ENCODE measurements at regions not wholly inside any gene's neighbourhood (a gene's known extent, or its start where the extent isn't known, plus 50 kb on each side); places are given as distances from the start of the nearest gene placed in this dataset.

GRCh38 chr16:66315210-66315825 is 51.2 kb upstream of the CDH5 start (continued):
- no peak for TF ChIP-seq ZNF616 (CRISPR knock-in tag; IDR thresholded peaks at IDR 0.05; ENCODE audit: low read depth)
- peak; percentile 71 for TF ChIP-seq ELF1 (CRISPR knock-in tag; IDR thresholded peaks at IDR 0.05)
- TF ChIP-seq RXRB (CRISPR knock-in tag; IDR thresholded peaks at IDR 0.05; ENCODE audit: borderline replicate concordance): peak; percentile 46; the same call in 1 of the 2 replicates
- no peak for TF ChIP-seq ZFAT (CRISPR knock-in tag; conservative IDR thresholded peaks at IDR 0.05)
- peak; percentile 36; the same call in 1 of the 2 replicates for TF ChIP-seq GABPB1 (CRISPR knock-in tag; IDR thresholded peaks at IDR 0.05)
- no peak for TF ChIP-seq ZNF253 (CRISPR knock-in tag; IDR thresholded peaks at IDR 0.05; ENCODE audit: borderline replicate concordance)
- no peak for TF ChIP-seq HMG20B (CRISPR knock-in tag; conservative IDR thresholded peaks at IDR 0.05)
- no peak for TF ChIP-seq MNT (IDR thresholded peaks at IDR 0.05)
- TF ChIP-seq KAT8 (CRISPR knock-in tag; IDR thresholded peaks at IDR 0.05): no peak
- TF ChIP-seq DZIP1 (CRISPR knock-in tag; IDR thresholded peaks at IDR 0.05): no peak
- TF ChIP-seq RARA (CRISPR knock-in tag; IDR thresholded peaks at IDR 0.05): peak; percentile 49; the same call in 1 of the 2 replicates
- no peak for TF ChIP-seq RFX1 (IDR thresholded peaks at IDR 0.05)
- TF ChIP-seq HMGXB4 (CRISPR knock-in tag; IDR thresholded peaks at IDR 0.05; ENCODE audit: borderline replicate concordance in 1 of 2, low read depth in 1 of 2): 0 out of 4 replicates have a peak, but pooled peaks of 1 of the 2 experiments have one; percentile 49
- TF ChIP-seq RAD21 (CRISPR knock-in tag; IDR thresholded peaks at IDR 0.05): peak; percentile 54; the same call in 1 of the 2 replicates
- peak; percentile 50; the same call in 1 of the 2 replicates for TF ChIP-seq KDM2A (CRISPR knock-in tag; IDR thresholded peaks at IDR 0.05; ENCODE audit: borderline replicate concordance, low read depth)
- TF ChIP-seq ZBTB7B (CRISPR knock-in tag; IDR thresholded peaks at IDR 0.05): no peak
- TF ChIP-seq ZNF383 (CRISPR knock-in tag; IDR thresholded peaks at IDR 0.05; ENCODE audit: borderline replicate concordance): no peak
- TF ChIP-seq MYPOP (CRISPR knock-in tag; IDR thresholded peaks at IDR 0.05): no peak
- no peak for TF ChIP-seq ZNF44 (CRISPR knock-in tag; IDR thresholded peaks at IDR 0.05)
- no peak for TF ChIP-seq PHB2 (IDR thresholded peaks at IDR 0.05; ENCODE audit: partially characterized antibody)
- TF ChIP-seq ZNF24 (IDR thresholded peaks at IDR 0.05): no peak
- 0 out of 2 replicates have a peak, but pooled peaks have one; percentile 32 for TF ChIP-seq ATF2 (CRISPR knock-in tag; IDR thresholded peaks at IDR 0.05)
